ENCODE measurements at regions not wholly inside any gene's neighbourhood (a gene's known extent, or its start where the extent isn't known, plus 50 kb on each side); places are given as distances from the start of the nearest gene placed in this dataset.
"Not testable (repeated sequence)": the region's sequence is repeated elsewhere in the genome, so short reads cannot be mapped to it uniquely, and the experiment has no call there.

DNA sequence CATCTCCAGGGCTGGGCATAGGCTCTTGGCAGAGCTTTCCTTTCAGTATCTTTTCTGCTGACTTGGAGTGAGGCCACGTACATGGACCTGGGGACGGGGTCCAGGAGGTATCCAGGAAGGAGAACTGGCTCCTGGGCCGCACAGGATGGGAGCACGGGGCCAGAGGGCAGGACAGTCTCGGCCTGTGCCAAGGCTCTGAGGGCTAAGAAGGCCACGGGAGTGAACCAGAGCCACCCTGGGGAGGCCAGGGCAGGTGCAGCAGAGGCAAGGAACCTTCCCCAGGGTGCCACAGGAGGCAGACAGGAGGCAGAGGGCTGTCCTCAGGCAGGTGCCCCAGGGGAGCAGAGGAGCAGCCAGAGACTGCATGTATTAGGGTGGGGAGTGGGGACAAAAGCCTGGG lies 50.3 kb downstream of the PLXNA1 start:
- no peak for DNase-seq

DNA sequence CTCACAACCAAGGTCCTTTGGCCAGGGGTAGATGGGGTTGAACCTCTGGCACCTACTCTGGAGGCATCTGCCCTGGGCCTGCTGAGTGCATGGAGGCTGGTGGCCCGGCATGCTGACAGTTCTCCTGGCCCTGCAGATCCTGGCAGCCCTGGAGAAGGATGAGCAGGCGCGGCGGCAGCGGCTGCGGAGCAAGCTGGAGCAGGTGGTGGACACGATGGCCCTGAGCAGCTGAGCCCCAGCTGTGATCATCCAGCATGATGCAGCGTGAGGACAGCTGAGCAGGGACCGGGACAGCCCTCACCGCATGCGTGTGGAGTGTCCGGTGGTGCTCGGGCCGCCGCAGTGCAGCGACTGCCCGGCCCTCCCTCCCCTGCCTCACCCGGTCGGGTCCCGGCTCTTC lies 50.9 kb downstream of the PLXNA1 start:
- DNase-seq, result no peak

- DNase-seq, result no peak
These were observed 51.5 kb downstream of the PLXNA1 start for GRCh38 chr3:127034195-127034989.

DNA sequence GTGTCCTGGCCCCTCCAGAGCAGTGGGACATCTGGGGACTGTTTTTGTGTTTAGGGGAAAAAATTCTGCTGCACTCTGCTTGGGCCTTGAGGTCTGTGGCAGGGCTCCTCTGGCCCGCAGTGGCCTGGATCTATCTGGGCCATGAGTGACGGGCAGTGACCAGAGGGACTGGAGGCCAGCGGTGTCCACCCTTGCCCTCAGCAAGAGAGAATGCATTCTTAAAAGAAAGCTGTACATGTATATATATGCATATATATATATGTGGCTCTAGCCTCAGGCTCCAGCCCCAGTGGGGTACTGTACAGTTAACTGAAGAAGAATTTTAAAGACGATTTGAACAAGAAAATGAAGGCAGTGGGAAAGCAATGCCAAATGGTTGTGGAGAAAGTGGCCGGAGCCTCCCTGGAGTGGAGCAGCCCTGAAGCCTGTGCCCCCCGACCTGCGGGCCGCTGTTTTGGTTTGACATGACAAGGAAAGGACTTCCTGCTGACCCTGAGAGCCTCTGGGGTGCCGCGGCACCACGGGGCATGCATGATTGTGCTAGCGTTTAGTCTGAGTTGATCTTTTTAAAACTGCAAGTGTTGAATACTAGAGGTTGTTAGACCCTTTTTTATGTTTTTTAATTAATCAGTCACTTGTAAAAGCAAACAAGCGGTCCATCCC lies 52.2 kb downstream of the PLXNA1 start:
- DNase-seq, result no peak

DNA sequence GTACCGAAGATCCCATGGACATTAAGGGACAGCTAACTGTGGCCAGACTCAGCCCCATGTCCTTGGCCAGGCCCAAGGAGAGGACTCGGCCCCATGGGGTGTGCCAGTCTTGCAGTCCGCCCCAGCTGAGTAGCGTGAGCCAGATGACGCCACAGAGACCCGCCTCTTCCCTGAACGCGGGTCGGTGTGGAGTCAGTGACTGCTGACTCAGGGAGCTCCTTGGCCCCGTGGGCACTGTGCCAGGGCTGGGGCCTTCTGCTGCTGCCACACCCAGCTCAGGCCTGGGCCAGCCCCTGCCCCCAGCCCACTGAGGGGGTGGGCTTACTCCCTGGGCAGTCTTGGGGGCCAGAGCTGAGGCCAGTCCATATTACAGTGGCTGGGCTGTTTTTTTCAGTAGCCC lies 52.8 kb downstream of the PLXNA1 start:
- no peak for DNase-seq

DNA sequence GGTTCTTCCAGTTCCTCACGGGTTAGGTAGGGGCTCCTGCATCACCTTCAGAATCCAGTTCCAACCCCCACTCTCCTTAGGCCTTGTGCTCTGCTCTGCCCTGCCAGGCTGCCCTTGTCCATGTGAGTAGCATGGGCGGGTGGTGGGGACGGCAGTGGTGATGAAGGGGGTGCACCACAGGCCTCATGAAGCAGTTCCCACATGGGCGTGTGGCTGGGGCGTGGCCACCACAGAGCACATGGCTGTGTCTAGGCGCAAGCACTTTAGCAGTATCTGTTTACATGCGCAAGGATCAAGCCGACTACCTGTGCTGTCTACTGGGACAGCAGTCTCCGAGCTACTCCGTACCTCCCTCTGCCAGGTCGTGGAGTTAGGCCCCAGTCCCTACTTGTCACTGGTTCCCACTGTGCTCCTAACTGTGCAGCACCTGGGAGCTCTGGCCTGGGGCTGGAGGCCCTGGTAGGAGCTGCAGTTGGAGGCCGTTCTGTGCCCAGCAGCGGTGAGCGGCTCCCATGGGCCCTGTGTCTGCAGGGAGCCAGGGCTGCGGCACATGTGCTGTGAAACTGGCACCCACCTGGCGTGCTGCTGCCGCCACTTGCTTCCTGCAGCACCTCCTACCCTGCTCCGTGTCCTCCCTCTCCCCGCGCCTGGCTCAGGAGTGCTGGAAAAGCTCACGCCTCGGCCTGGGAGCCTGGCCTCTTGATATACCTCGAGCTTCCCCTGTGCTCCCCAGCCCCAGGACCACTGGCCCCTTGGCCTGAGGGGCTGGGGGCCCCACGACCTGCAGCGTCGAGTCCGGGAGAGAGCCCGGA lies 53.5 kb downstream of the PLXNA1 start:
- DNase-seq, result no peak

GRCh38 chr3:127037021-127037400 lies 54.1 kb downstream of the PLXNA1 start:
- DNase-seq, result no peak

DNA sequence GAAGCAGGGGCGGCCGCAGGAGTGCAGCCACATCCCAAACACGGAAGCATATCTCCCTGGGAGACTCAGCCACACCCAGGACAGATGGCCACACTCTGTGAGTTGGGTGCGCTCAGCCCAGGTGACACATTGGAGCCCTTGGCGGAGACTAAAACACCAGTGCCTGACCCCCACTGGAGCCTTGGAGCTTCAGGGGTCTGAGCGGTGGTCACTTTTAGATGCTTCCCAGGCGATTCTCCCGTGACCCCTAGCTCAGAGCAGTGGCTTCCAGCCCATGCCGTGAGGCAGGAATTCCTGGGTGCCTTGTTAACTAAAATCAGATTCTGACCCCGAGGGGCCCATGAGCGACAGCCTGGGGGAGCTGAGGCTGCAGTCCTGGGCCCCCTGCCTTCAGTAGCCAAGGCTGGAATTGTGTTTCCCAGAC lies 54.5 kb downstream of the PLXNA1 start:
- no peak for DNase-seq

- no peak for DNase-seq
These were observed 55.1 kb downstream of the PLXNA1 start for GRCh38 chr3:127037971-127038446.

- no peak for DNase-seq
These were observed 55.6 kb downstream of the PLXNA1 start for GRCh38 chr3:127038466-127038865.

DNA sequence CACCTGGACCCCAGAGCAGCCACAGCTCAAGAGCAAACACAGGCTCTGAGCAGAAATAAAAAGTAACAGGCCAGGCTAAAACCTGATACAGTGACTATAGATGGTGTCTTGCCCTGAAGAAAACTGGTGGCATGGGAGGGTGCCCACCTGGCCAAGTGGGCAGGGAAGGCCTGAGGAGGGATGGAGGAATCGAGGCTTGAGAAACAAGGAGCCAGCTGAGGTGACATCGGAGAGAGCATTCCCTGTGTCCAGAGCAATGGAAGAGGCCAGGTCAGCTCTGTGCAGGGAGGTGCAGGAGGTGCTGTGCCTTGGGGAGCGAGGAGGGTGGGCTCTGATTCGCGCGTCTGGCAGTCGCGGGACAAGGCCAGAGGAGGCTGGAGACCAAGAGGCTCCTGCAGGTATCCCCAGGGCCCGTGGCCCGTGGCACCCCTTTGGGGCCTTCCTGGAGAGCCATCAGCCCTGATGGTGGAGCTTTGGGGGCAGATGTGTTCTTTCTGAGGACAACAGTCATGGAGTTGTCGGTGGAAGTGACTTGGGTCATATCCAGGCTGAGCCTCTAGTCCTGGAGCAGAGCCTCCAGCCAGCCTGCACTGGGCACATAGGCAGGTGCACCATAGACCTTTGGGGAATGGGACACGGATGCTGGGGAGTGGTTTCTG lies 56.1 kb downstream of the PLXNA1 start:
- no peak for DNase-seq

- no peak for DNase-seq
These were observed 56.8 kb downstream of the PLXNA1 start for GRCh38 chr3:127039719-127040118.

DNA sequence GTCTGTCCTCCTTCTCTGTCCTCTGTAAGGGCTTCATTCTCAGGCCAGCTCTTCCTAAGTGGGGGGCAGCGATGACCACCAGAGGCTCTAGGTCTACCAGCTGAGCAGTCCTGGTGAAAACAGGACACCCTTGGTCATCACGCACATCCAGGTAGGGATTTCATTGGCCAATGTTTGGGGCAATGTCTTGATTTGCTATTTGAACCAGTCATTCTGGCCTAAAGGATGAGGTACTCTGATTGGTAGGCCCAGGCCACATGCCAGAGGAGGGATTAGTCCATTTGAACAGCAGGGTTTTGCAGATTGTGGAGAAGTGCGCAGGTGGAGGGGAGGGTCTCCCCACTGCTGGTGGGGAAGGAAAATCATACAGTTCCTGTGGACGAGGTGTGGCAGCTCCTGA lies 57.3 kb downstream of the PLXNA1 start:
- DNase-seq, result no peak

DNA sequence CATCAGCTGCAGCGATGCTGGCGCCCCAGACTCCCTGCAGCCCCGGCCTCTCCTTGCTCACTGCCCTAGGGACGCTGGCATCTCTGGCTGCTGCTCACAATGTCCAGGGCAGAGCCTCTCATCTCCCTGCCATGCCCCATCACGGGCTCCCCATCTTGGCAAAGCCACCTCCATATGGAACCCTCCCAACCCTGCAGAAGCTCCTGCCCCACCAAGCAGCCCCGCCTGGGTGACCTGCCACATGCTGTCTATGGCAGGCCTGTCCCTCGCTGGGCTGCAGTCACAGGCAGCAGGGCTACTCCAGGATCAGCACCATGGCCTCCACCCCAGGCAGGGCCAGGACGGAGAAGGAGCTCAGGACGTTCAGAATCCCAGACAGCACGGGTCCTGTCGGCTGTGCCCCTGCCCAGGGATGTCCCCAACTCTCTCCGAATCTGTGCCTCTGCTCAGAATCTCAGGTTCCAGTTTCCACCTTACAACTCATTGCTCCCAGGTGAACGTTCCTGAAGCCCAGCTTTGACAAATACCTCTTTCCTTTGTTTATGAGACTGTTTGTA lies 58.4 kb downstream of the PLXNA1 start:
- DNase-seq, result no peak

- no peak for DNase-seq
These were observed 59.0 kb downstream of the PLXNA1 start for GRCh38 chr3:127041933-127042332.

DNA sequence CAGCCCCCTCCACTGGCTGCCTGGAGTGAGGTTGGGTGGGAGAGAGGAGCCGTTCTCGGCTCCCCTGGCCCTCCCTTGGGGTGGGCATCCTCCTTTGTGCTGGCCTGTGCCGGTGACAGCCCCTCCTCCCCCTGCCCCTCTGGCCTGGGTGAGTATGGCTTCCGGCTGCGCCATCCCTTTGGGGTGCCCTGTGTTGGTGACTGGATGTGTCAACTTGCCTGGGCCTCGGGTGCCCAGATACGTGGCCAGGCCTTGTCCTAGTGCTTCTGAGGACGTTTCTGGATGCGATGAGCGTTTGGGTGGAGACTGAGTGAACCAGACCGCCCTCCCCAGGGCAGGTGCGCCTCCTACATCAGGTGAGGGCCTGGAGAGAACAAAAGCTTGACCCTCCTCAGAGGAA lies 59.7 kb downstream of the PLXNA1 start:
- no peak for DNase-seq

DNA sequence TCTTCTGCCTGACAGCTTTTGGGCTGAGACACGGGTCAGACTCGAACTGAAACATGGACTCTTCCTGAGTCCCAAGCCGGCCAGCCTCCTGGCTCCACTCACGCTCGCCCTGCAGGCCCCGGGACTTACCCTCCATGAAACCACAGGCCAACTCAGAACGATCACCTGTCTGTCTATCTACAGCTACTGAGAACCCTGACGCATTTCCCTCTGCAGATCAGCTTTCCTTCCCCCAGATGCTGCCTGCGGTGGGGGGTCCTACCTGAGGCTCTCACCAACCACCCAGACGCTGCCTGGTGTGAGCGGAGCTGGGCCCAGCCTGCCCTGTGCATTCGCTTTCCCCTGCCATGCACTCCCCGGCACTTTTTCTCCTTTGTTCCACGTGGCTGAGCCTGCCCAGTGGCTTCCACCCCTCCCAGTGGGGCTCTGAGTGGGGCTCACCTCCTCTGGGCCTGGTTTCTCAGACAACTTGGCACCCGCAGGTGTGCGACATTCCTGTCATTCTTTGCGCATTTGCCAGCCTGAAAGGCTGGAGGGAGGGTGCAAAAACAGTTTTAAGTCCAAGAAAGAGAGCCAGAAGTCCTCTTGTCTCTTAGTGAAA lies 60.2 kb downstream of the PLXNA1 start:
- no peak for DNase-seq

GRCh38 chr3:127043731-127044510 lies 61.0 kb downstream of the PLXNA1 start:
- DNase-seq, result no peak

DNA sequence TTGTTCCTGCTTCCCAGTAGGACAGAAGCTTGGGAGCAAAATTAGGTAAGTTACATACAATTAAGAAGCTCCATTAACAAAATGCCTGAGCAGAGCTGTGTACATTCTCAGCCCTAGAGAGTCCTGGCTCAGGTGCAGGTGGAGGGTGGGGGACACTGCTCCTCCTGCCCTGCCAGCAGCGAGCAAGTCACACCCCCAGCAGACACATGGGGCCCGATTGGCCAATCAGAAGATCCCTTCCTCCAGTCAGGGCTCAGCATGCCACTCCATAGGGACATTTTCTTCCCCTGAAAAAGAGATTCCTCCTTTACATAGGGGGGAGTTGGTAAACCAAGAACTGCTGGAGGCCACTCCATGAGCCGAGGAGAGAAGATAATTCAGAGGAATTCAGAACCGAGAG lies 62.1 kb downstream of the PLXNA1 start:
- DNase-seq, result no peak

- no peak for DNase-seq
These were observed 62.6 kb downstream of the PLXNA1 start for GRCh38 chr3:127045435-127046045.

GRCh38 chr3:127046690-127047089 lies 63.8 kb downstream of the PLXNA1 start:
- DNase-seq, result not testable (repeated sequence)
